Glomerular endothelial cell (primary cell): ENCODE measurements at regions not wholly inside any gene's neighbourhood (a gene's known extent, or its start where the extent isn't known, plus 50 kb on each side); places are given as distances from the start of the nearest gene placed in this dataset.

Experiments used
- DNase-seq: peaks from one replicate; pipeline ENCODE4 v3.0.0-alpha.2; 2011; ENCODE audit warnings: low read depth, low spot score; ENCODE audit errors: extremely low read depth

- no peak for DNase-seq
Observed at GRCh38 chr11:23976426-23976825, 520.4 kb upstream of the LUZP2 start.

GRCh38 chr11:23976841-23977271 is 520.0 kb upstream of the LUZP2 start:
- no peak for DNase-seq

DNA sequence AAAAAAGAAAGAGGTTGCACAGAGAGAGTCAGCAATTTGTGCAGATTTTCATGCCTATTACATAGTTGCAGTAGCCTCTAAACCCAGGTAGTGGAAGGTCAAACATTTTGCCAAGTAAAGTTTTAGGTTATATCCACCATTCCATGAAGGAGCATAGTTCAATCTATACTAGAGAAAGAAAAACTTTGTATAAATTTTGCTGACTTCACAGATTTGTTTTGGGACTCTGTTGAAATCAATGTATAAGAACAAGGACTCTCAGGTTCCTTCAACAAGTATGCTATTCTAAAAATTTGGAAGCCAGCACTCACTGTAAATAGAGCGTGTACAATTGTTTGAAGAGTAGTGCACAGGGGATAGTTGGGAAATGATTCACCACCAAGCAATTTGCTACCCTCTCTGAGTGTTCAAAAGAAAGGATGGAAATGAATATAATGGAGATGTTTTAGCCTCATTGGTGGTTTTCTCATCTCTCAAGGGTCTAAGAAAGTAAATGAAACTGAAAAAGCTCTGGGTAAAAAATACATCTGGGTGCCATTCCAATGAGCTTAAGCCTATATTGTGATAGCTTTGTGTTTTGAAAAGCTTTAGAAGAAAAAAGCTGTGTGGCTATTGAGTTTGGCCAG is 508.4 kb upstream of the LUZP2 start:
- DNase-seq: no peak

- DNase-seq: no peak
Observed at GRCh38 chr11:23990346-23991164, 506.3 kb upstream of the LUZP2 start.

GRCh38 chr11:23991165-23991539 is 505.7 kb upstream of the LUZP2 start:
- no peak for DNase-seq

DNA sequence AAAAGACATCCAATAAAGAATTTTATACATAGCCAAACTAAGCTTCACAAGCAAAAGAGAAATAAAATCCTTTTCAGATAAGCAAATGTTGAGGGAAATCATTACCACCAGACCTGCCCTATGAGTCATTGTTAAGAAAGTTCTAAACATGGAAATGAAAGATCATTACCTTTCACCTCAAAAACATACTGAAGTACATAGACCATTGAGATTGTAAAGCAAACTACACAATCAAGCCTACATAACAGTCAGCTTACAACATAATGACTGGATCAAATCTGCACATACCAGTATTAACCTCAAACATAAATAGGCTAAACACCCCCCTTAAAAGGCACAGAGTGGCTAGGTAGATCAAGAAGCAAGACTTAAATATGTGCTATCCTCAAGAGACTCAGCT is 501.0 kb upstream of the LUZP2 start:
- DNase-seq: no peak

- no peak for DNase-seq
Observed at GRCh38 chr11:23997356-23997755, 499.5 kb upstream of the LUZP2 start.

DNA sequence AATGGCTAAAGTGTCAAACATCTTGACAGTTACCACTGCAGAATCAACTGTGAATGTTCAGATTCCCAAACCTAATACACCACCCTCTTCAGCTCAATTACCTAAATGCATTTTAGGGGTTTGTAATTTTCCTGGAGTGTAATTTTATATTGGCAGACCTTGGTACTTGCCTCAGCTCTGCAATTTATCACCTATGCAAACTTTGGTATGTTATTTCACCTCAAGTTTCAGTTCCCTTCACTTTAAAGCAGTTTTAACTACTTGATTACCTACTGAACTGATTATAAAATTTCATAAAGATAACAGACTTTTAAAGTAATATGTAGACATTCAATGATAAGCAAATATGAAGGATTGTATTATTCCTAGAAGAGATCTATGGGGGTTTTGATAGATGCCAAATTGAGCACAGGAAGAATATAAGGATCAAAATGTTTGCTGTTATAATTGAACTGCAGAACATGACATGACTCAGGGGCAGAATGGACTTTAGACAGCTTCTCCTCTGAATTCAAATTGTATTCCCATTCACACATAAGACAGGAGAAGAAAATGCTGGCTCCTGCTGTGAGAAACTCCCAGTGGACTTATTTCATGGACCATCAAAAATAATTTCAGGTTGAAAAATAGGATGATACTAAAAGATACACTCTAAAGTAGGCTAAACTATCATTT is 491.5 kb upstream of the LUZP2 start:
- no peak for DNase-seq

GRCh38 chr11:24043842-24044241 is 453.0 kb upstream of the LUZP2 start:
- no peak for DNase-seq

DNA sequence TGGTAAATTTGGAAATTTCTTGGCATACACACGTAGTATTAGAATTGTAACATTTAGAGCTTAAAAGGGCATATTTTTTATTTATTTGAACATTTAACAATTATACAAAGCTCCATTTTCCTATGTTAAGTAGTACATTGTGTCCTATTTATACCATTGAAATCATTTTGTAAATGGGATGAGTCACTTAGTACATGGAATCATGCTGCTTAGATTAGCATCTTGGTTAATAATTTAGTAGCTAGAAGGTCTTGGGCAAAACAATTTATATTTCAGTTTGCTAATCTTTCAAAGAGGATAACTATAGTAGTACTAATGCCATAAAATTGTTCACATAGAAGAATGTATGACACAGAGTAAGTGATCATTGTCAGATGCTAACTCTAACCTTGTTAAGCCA is 450.1 kb upstream of the LUZP2 start:
- DNase-seq: no peak

- DNase-seq: no peak
Observed at GRCh38 chr11:24056051-24056450, 440.8 kb upstream of the LUZP2 start.

DNA sequence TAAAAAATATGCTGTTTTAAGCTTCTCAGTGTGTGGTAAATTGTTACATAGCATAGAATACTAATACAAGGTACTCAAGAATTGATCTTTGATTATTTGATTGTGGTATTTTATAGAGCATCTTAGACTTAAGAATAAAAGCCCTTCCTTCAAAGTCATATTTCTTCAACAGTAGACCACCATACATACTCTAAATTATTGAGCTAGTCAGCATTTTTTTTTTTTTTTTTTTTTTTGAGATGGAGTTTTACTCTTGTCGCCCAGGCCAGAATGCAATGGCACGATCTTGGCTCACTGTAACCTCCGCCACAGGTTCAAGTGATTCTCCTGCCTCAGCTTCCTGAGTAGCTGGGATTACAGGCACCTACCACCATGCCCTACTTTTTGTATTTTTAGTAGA is 436.7 kb upstream of the LUZP2 start:
- DNase-seq: no peak

GRCh38 chr11:24064309-24064903 is 432.4 kb upstream of the LUZP2 start:
- no peak for DNase-seq

GRCh38 chr11:24068197-24068596 is 428.7 kb upstream of the LUZP2 start:
- no peak for DNase-seq

GRCh38 chr11:24070435-24070834 is 426.4 kb upstream of the LUZP2 start:
- no peak for DNase-seq

- no peak for DNase-seq
Observed at GRCh38 chr11:24078018-24078417, 418.8 kb upstream of the LUZP2 start.

GRCh38 chr11:24082241-24082640 is 414.6 kb upstream of the LUZP2 start:
- no peak for DNase-seq

DNA sequence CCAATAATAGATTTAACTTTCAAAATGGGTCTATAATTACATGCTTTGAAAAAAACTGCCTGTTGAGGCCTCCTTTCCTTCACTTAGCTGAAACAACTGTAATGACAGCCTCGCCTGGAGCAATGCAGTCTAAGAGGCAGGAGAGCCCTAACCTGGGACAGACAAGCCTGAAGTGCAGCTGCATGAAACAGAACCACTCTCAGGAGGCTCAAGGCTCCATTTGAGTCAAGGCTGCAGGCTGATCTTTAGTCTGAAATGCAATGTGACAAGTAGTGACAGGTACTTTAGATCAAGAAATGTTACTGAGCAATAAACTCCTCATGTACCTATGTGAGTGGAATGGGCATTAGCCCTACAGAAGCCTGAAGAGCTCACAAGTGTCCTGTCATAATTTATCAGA is 414.0 kb upstream of the LUZP2 start:
- DNase-seq: no peak

DNA sequence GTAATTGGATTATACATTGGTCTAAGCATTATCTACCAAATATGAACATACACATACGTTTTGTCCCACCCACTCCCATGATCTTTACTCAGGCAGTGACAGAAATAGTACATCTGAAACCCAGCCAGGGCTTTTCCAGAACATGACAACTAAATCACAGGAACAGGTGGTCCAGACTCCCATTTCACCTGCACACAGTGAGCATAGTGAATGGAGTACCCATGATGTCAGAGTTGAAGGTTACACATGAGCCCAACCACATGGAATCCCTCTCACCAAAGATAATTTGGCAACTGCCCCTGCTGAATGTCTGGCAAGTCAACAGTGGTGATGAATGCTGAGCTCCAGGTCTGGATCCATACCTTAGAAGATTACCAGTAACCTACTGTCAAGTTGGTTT is 411.9 kb upstream of the LUZP2 start:
- no peak for DNase-seq

GRCh38 chr11:24086921-24087320 is 409.9 kb upstream of the LUZP2 start:
- DNase-seq: no peak

GRCh38 chr11:24091594-24091993 is 405.3 kb upstream of the LUZP2 start:
- no peak for DNase-seq

- DNase-seq: no peak
Observed at GRCh38 chr11:24093375-24093774, 403.5 kb upstream of the LUZP2 start.
